Liver (tissue), 3 donors: ENCODE measurements at regions not wholly inside any gene's neighbourhood (a gene's known extent, or its start where the extent isn't known, plus 50 kb on each side); places are given as distances from the start of the nearest gene placed in this dataset.

Experiments used
- GABPA ChIP-seq, 2 donors: IDR thresholded peaks in 1 of 2; conservative IDR thresholded peaks in 1 of 2; 2 replicates each; pipeline ENCODE4 v1.6.1; 2016; ENCODE audit warnings: antibody characterized with exemption in 2 of 2, mild to moderate bottlenecking in 1 of 2, moderate library complexity in 1 of 2
- JUND ChIP-seq, 2 donors: IDR thresholded peaks; 2 replicates each; pipeline ENCODE4 v1.6.1; 2016; ENCODE audit warnings: antibody characterized with exemption in 2 of 2
- MAX ChIP-seq: IDR thresholded peaks from 2 replicates; pipeline ENCODE4 v1.6.1; 2016; ENCODE audit warnings: antibody characterized with exemption
- RAD21 ChIP-seq, 2 donors: IDR thresholded peaks; 2 replicates each; pipeline ENCODE4 v1.6.1; 2016; ENCODE audit warnings: antibody characterized with exemption in 2 of 2, mild to moderate bottlenecking in 2 of 2
- TAF1 ChIP-seq: conservative IDR thresholded peaks from 2 replicates; pipeline ENCODE4 v1.6.1; 2016; ENCODE audit warnings: antibody characterized with exemption, mild to moderate bottlenecking
- TF ChIP-seq, protein P1 (sequence below): fragments of 150-350 bp; IDR thresholded peaks from 2 replicates; pipeline ENCODE4 v1.5.1; 2017; ENCODE audit warnings: improper control_type of control experiment, low read depth, low read length; ENCODE audit not compliant: missing input control
- TF ChIP-seq, protein P2 (sequence below): IDR thresholded peaks from 2 replicates; pipeline ENCODE4 v1.6.1; 2016; ENCODE audit warnings: antibody characterized with exemption
- TF ChIP-seq, protein P3 (sequence below): IDR thresholded peaks from 2 replicates; pipeline ENCODE4 v1.6.1; 2016; ENCODE audit warnings: antibody characterized with exemption, mild to moderate bottlenecking
- donor health status: healthy.
- donor health status: healthy.

DNA sequence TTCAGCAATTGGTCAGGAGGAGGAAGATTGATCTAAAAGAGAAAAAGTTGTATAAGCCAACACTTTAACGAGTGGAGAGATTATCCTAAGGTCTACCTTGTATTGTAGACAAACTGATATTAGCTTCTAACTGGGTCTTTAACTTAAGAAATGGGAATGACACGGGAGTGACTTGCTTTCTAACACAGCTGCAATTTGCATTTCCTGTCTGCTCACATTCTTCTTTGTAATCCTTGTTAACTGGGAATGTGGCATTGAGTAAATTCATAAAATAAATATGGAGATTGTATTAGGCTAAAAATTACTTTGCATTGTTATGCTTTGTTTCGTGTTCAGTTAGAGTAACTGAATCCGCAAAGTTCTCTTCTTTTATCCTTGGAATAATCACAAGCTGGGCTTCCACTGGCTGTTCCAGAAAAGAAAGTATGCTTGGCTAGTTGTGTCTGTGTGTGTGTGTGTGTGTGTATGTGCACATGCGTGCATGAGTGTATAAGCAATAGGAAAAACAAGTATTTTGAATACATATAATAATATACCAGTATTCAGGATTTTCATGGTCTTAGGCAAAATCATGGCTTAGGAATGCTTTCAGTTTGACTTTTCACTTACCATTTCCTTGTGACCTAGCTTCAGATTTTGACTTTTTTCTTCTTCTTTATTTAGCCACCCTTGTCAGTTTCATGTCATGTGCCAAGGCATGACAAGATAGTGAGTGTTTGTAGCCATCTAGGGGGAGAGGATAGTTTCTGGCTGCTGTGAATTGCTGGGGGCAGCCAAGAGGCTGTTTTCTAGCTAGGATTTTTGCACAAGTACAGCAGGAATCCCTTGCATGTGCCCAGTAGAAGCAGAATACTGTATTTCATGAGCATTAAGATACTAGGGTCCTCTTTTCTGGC lies 54.5 kb upstream of the FZD8 start:
- TF ChIP-seq MAX (no peak), GABPA (IDR thresholded peaks at IDR 0.05 in 1 of 2, conservative IDR thresholded peaks at IDR 0.05 in 1 of 2) (no peak), JUND (IDR thresholded peaks at IDR 0.05) (no peak), TAF1 (no peak), RAD21 (IDR thresholded peaks at IDR 0.05) (no peak)
- TF ChIP-seq, protein P1, sequence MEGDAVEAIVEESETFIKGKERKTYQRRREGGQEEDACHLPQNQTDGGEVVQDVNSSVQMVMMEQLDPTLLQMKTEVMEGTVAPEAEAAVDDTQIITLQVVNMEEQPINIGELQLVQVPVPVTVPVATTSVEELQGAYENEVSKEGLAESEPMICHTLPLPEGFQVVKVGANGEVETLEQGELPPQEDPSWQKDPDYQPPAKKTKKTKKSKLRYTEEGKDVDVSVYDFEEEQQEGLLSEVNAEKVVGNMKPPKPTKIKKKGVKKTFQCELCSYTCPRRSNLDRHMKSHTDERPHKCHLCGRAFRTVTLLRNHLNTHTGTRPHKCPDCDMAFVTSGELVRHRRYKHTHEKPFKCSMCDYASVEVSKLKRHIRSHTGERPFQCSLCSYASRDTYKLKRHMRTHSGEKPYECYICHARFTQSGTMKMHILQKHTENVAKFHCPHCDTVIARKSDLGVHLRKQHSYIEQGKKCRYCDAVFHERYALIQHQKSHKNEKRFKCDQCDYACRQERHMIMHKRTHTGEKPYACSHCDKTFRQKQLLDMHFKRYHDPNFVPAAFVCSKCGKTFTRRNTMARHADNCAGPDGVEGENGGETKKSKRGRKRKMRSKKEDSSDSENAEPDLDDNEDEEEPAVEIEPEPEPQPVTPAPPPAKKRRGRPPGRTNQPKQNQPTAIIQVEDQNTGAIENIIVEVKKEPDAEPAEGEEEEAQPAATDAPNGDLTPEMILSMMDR: no peak
- TF ChIP-seq, protein P2, sequence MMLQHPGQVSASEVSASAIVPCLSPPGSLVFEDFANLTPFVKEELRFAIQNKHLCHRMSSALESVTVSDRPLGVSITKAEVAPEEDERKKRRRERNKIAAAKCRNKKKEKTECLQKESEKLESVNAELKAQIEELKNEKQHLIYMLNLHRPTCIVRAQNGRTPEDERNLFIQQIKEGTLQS: no peak
- TF ChIP-seq, protein P3, sequence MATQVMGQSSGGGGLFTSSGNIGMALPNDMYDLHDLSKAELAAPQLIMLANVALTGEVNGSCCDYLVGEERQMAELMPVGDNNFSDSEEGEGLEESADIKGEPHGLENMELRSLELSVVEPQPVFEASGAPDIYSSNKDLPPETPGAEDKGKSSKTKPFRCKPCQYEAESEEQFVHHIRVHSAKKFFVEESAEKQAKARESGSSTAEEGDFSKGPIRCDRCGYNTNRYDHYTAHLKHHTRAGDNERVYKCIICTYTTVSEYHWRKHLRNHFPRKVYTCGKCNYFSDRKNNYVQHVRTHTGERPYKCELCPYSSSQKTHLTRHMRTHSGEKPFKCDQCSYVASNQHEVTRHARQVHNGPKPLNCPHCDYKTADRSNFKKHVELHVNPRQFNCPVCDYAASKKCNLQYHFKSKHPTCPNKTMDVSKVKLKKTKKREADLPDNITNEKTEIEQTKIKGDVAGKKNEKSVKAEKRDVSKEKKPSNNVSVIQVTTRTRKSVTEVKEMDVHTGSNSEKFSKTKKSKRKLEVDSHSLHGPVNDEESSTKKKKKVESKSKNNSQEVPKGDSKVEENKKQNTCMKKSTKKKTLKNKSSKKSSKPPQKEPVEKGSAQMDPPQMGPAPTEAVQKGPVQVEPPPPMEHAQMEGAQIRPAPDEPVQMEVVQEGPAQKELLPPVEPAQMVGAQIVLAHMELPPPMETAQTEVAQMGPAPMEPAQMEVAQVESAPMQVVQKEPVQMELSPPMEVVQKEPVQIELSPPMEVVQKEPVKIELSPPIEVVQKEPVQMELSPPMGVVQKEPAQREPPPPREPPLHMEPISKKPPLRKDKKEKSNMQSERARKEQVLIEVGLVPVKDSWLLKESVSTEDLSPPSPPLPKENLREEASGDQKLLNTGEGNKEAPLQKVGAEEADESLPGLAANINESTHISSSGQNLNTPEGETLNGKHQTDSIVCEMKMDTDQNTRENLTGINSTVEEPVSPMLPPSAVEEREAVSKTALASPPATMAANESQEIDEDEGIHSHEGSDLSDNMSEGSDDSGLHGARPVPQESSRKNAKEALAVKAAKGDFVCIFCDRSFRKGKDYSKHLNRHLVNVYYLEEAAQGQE: no peak
